ENCODE measurements at regions not wholly inside any gene's neighbourhood (a gene's known extent, or its start where the extent isn't known, plus 50 kb on each side); places are given as distances from the start of the nearest gene placed in this dataset.

GRCh38 chr4:115274545-115274944 lies 161.1 kb upstream of the NDST4 start:
- no peaks in the 10 kb centered on the region for H3K4me1 ChIP-seq (ENCODE audit: control insufficient read depth, insufficient read depth, low read length)
- ChIA-PET CTCF (no interaction called here), POLR2A (no interaction called here)
- H3K4me3 ChIP-seq (ENCODE audit: low read depth, low read length): no peak overlapping the region
- H3K27ac ChIP-seq (ENCODE audit: extremely low read depth, low read depth, low read length): no peak overlapping the region
- no peaks in the 10 kb centered on the region for H3K36me3 ChIP-seq (ENCODE audit: control insufficient read depth in 2 of 2, insufficient read depth in 1 of 2, low read length in 2 of 2)
- no peaks in the 10 kb centered on the region for H3K9me3 ChIP-seq (ENCODE audit: control insufficient read depth, insufficient read depth, low read depth, low read length)
- TF ChIP-seq BCL11A (tag by site-specific recombination; IDR thresholded peaks at IDR 0.05; ENCODE audit: low read depth) (no peak), ZFHX2 (tag by site-specific recombination; conservative IDR thresholded peaks at IDR 0.05) (no peak), ZNF350 (tag by site-specific recombination; IDR thresholded peaks at IDR 0.05) (no peak), FEZF1 (tag by site-specific recombination; IDR thresholded peaks at IDR 0.05) (no peak), ZBTB8A (tag by site-specific recombination; IDR thresholded peaks at IDR 0.05) (no peak), ZNF174 (tag by site-specific recombination; IDR thresholded peaks at IDR 0.05) (no peak), ZBTB21 (tag by site-specific recombination; IDR thresholded peaks at IDR 0.05) (no peak), ZSCAN16 (tag by site-specific recombination; IDR thresholded peaks at IDR 0.05) (no peak), ZNF362 (tag by site-specific recombination; IDR thresholded peaks at IDR 0.05) (no peak), ZBTB17 (tag by site-specific recombination; IDR thresholded peaks at IDR 0.05) (no peak)
- TF ChIP-seq, protein P1, sequence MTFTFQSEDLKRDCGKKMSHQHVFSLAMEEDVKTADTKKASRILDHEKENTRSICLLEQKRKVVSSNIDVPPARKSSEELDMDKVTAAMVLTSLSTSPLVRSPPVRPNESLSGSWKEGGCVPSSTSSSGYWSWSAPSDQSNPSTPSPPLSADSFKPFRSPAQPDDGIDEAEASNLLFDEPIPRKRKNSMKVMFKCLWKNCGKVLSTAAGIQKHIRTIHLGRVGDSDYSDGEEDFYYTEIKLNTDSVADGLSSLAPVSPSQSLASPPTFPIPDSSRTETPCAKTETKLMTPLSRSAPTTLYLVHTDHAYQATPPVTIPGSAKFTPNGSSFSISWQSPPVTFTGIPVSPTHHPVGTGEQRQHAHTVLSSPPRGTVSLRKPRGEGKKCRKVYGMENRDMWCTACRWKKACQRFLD (tag by site-specific recombination; IDR thresholded peaks at IDR 0.05): no peak
- TF ChIP-seq, protein P2, sequence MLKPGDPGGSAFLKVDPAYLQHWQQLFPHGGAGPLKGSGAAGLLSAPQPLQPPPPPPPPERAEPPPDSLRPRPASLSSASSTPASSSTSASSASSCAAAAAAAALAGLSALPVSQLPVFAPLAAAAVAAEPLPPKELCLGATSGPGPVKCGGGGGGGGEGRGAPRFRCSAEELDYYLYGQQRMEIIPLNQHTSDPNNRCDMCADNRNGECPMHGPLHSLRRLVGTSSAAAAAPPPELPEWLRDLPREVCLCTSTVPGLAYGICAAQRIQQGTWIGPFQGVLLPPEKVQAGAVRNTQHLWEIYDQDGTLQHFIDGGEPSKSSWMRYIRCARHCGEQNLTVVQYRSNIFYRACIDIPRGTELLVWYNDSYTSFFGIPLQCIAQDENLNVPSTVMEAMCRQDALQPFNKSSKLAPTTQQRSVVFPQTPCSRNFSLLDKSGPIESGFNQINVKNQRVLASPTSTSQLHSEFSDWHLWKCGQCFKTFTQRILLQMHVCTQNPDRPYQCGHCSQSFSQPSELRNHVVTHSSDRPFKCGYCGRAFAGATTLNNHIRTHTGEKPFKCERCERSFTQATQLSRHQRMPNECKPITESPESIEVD (tag by site-specific recombination; IDR thresholded peaks at IDR 0.05): no peak
- TF ChIP-seq, protein P3, sequence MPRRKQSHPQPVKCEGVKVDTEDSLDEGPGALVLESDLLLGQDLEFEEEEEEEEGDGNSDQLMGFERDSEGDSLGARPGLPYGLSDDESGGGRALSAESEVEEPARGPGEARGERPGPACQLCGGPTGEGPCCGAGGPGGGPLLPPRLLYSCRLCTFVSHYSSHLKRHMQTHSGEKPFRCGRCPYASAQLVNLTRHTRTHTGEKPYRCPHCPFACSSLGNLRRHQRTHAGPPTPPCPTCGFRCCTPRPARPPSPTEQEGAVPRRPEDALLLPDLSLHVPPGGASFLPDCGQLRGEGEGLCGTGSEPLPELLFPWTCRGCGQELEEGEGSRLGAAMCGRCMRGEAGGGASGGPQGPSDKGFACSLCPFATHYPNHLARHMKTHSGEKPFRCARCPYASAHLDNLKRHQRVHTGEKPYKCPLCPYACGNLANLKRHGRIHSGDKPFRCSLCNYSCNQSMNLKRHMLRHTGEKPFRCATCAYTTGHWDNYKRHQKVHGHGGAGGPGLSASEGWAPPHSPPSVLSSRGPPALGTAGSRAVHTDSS (tag by site-specific recombination; IDR thresholded peaks at IDR 0.05): no peak

DNA sequence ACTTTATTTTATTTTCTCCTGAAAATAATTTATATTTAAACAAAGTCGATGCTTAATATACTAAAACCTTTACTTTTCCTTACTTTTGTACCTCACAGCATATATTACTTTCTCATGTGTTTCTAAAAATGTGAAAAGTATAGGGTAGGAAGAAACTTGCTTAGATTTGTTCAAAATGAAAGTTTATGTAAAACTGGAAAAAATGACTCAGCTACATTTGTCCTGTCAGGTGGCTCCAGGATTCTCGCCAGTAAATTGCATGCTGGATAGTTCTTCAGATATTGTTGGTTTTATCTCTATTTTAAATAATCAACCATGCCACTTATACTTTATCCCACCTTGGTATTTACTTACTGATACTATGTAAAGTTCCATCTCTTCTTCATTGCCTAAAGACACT lies 159.2 kb upstream of the NDST4 start:
- TF ChIP-seq ZNF266 (tag by site-specific recombination; IDR thresholded peaks at IDR 0.05; ENCODE audit: low read depth) (no peak), ATF2 (tag by site-specific recombination; IDR thresholded peaks at IDR 0.05; ENCODE audit: low read depth) (no peak)
- H3K4me3 ChIP-seq (ENCODE audit: low read depth, low read length): no peak overlapping the region
- H3K36me3 ChIP-seq (ENCODE audit: control insufficient read depth in 2 of 2, insufficient read depth in 1 of 2, low read length in 2 of 2): no peaks in the 10 kb centered on the region
- CTCF ChIA-PET: no interaction called here
- no peaks in the 10 kb centered on the region for H3K9me3 ChIP-seq (ENCODE audit: control insufficient read depth, insufficient read depth, low read depth, low read length)
- no peaks in the 10 kb centered on the region for H3K4me1 ChIP-seq (ENCODE audit: control insufficient read depth, insufficient read depth, low read length)
- H3K27ac ChIP-seq (ENCODE audit: extremely low read depth, low read depth, low read length): no peak overlapping the region
- POLR2A ChIA-PET: no interaction called here

DNA sequence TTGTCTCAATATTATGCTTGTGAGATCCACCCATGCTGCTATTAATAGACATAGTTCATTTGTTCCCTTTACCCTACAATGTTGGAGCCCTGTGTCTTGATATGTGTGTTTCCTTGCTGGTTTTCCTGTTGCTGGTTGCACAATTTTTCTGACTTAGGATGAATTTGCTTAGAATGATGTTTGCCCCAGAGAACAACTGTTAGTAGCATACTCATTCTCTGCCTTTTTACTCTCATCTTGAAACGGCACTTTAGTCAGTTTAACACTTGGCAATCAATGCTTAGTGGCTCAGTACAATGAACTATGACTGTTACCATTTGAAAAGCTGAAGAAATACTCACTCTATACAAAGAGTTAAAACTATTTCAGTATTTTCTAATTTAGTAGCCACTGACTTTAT lies 158.8 kb upstream of the NDST4 start:
- CTCF ChIA-PET: no interaction called here
- no peak overlapping the region for H3K27ac ChIP-seq (ENCODE audit: extremely low read depth, low read depth, low read length)
- POLR2A ChIA-PET: no interaction called here

More for the DNA sequence above, 158.8 kb upstream of the NDST4 start:
- H3K4me3 ChIP-seq (ENCODE audit: low read depth, low read length): no peak overlapping the region
- no peaks in the 10 kb centered on the region for H3K36me3 ChIP-seq (ENCODE audit: control insufficient read depth in 2 of 2, insufficient read depth in 1 of 2, low read length in 2 of 2)
- TF ChIP-seq ZNF843 (tag by site-specific recombination; IDR thresholded peaks at IDR 0.05): no peak
- TF ChIP-seq ZNF157 (tag by site-specific recombination; IDR thresholded peaks at IDR 0.05): no peak
- TF ChIP-seq ZNF121 (tag by site-specific recombination; IDR thresholded peaks at IDR 0.05): no peak
- no peak for TF ChIP-seq ZNF426 (tag by site-specific recombination; IDR thresholded peaks at IDR 0.05)
- TF ChIP-seq, protein P4, sequence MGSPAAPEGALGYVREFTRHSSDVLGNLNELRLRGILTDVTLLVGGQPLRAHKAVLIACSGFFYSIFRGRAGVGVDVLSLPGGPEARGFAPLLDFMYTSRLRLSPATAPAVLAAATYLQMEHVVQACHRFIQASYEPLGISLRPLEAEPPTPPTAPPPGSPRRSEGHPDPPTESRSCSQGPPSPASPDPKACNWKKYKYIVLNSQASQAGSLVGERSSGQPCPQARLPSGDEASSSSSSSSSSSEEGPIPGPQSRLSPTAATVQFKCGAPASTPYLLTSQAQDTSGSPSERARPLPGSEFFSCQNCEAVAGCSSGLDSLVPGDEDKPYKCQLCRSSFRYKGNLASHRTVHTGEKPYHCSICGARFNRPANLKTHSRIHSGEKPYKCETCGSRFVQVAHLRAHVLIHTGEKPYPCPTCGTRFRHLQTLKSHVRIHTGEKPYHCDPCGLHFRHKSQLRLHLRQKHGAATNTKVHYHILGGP (tag by site-specific recombination; IDR thresholded peaks at IDR 0.05): no peak
- no peak for TF ChIP-seq ZNF302 (tag by site-specific recombination; IDR thresholded peaks at IDR 0.05; ENCODE audit: low read depth)
- no peak for TF ChIP-seq CTCF (tag by site-specific recombination; IDR thresholded peaks at IDR 0.05)
- H3K9me3 ChIP-seq (ENCODE audit: control insufficient read depth, insufficient read depth, low read depth, low read length): no peaks in the 10 kb centered on the region
- H3K4me1 ChIP-seq (ENCODE audit: control insufficient read depth, insufficient read depth, low read length): no peaks in the 10 kb centered on the region
